Calu3 (cell line): ENCODE measurements at regions not wholly inside any gene's neighbourhood (a gene's known extent, or its start where the extent isn't known, plus 50 kb on each side); places are given as distances from the start of the nearest gene placed in this dataset.

Source experiments
- BruUV-seq: library from RNA; stranded (reverse); fragments of 400-500 nt; replicated peaks from 2 replicates; lab custom pipeline; 2021; lab: Mats Ljungman, UMichigan
- CTCF ChIA-PET: fragments of 300-600 bp; sonication (Branson Sonifier 250); formaldehyde crosslinking; loops from one replicate; lab custom pipeline; 2022; ENCODE audit warnings: antibody characterized with exemption; lab: Charles Lee
- DNase-seq: peaks from one replicate; pipeline ENCODE4 v3.0.0; 2022
- H3K27ac Mint-ChIP-seq: one replicate; pipeline ENCODE4 v1.8.0; 2022; ENCODE audit warnings: mixed read lengths; ENCODE audit not compliant: unreplicated experiment
- H3K27me3 Mint-ChIP-seq: one replicate; pipeline ENCODE4 v1.8.0; 2022; ENCODE audit warnings: mixed read lengths; ENCODE audit not compliant: unreplicated experiment
- H3K36me3 Mint-ChIP-seq: one replicate; pipeline ENCODE4 v1.8.0; 2022; ENCODE audit warnings: mild to moderate bottlenecking, moderate library complexity, mixed read lengths; ENCODE audit not compliant: insufficient read depth, unreplicated experiment
- H3K4me1 Mint-ChIP-seq: one replicate; pipeline ENCODE4 v1.8.0; 2022; ENCODE audit warnings: mild to moderate bottlenecking, low read depth, mixed read lengths; ENCODE audit not compliant: unreplicated experiment
- H3K4me3 Mint-ChIP-seq: one replicate; pipeline ENCODE4 v1.8.0; 2022; ENCODE audit warnings: mild to moderate bottlenecking, low read depth, moderate library complexity, mixed read lengths; ENCODE audit not compliant: unreplicated experiment
- H3K9me3 Mint-ChIP-seq: one replicate; pipeline ENCODE4 v1.8.0; 2022; ENCODE audit warnings: low read depth, mixed read lengths; ENCODE audit not compliant: unreplicated experiment
- CTCF ChIP-seq: fragments of 200-600 bp; IDR thresholded peaks from one replicate; pipeline ENCODE4 v1.8.0; 2022; ENCODE audit warnings: antibody characterized with exemption; ENCODE audit not compliant: unreplicated experiment
- intact Hi-C: fragments of 100-400 bp; cut with micrococcal nuclease; formaldehyde crosslinking; loops from one replicate; pipeline ENCODE4 v1.10.0; 2022; ENCODE audit not compliant: unreplicated experiment

GRCh38 chr9:18330401-18331309 is 143.3 kb upstream of the ADAMTSL1 start:
- CTCF ChIA-PET = interaction anchor here (1.2 kb wide), 1 partner anchor 16 kb away, joined by 3 read pairs; no protein-coding TSS in a partner anchor
- no peak for TF ChIP-seq CTCF
- Mint-ChIP-seq H3K4me1 (peaks cover 14% of the 10 kb centered on the region), H3K27me3 (no peaks in the 10 kb centered on the region), H3K27ac (no peak overlapping the region), H3K9me3 (no peaks in the 10 kb centered on the region), H3K4me3 (no peak overlapping the region), H3K36me3 (no peaks in the 10 kb centered on the region)
- no TSS peak for BruUV-seq
- intact Hi-C loops = loop anchor here (10.0 kb wide), 1 partner anchor 64 kb away; no protein-coding TSS in a partner anchor
- DNase-seq = no peak

- no TSS peak for BruUV-seq
- Mint-ChIP-seq H3K4me3 (no peak overlapping the region), H3K36me3 (no peaks in the 10 kb centered on the region), H3K27me3 (no peaks in the 10 kb centered on the region), H3K27ac (no peak overlapping the region), H3K9me3 (no peaks in the 10 kb centered on the region), H3K4me1 (peaks cover 14% of the 10 kb centered on the region)
- intact Hi-C loops = loop anchor here (10.0 kb wide), 1 partner anchor 64 kb away; no protein-coding TSS in a partner anchor
- no peak for TF ChIP-seq CTCF
- no peak for DNase-seq
- CTCF ChIA-PET = interaction anchor here (1.2 kb wide), 1 partner anchor 16 kb away, joined by 3 read pairs; no protein-coding TSS in a partner anchor
These were observed 142.7 kb upstream of the ADAMTSL1 start for GRCh38 chr9:18331310-18331684.

GRCh38 chr9:18331808-18332209 is 142.1 kb upstream of the ADAMTSL1 start:
- no peak for DNase-seq
- BruUV-seq = no TSS peak
- Mint-ChIP-seq H3K36me3 (no peaks in the 10 kb centered on the region), H3K27me3 (no peaks in the 10 kb centered on the region), H3K9me3 (no peaks in the 10 kb centered on the region), H3K4me1 (peaks cover 14% of the 10 kb centered on the region), H3K4me3 (no peak overlapping the region), H3K27ac (no peak overlapping the region)
- TF ChIP-seq CTCF = no peak
- CTCF ChIA-PET = interaction anchor here (1.2 kb wide), 1 partner anchor 15 kb away, joined by 3 read pairs; no protein-coding TSS in a partner anchor
- intact Hi-C loops = loop anchor here (10.0 kb wide), 1 partner anchor 63 kb away; no protein-coding TSS in a partner anchor

- Mint-ChIP-seq H3K27me3 (no peaks in the 10 kb centered on the region), H3K27ac (no peak overlapping the region), H3K9me3 (no peaks in the 10 kb centered on the region), H3K4me1 (peaks cover 14% of the 10 kb centered on the region), H3K36me3 (no peaks in the 10 kb centered on the region), H3K4me3 (no peak overlapping the region)
- TF ChIP-seq CTCF = no peak
- intact Hi-C loops = loop anchor here (10.0 kb wide), 1 partner anchor 62 kb away; no protein-coding TSS in a partner anchor
- BruUV-seq = no TSS peak
- no peak for DNase-seq
- CTCF ChIA-PET = no interaction called here
These were observed 140.8 kb upstream of the ADAMTSL1 start for GRCh38 chr9:18333157-18333556.
